ENCODE measurements at regions not wholly inside any gene's neighbourhood (a gene's known extent, or its start where the extent isn't known, plus 50 kb on each side); places are given as distances from the start of the nearest gene placed in this dataset.
"Not testable (repeated sequence)": the region's sequence is repeated elsewhere in the genome, so short reads cannot be mapped to it uniquely, and the experiment has no call there.

GRCh38 chr10:8173243-8173865, 118.9 kb downstream of the GATA3 start:
- DNase-seq (ENCODE audit: low read depth): no peak
- TF ChIP-seq, protein P1, sequence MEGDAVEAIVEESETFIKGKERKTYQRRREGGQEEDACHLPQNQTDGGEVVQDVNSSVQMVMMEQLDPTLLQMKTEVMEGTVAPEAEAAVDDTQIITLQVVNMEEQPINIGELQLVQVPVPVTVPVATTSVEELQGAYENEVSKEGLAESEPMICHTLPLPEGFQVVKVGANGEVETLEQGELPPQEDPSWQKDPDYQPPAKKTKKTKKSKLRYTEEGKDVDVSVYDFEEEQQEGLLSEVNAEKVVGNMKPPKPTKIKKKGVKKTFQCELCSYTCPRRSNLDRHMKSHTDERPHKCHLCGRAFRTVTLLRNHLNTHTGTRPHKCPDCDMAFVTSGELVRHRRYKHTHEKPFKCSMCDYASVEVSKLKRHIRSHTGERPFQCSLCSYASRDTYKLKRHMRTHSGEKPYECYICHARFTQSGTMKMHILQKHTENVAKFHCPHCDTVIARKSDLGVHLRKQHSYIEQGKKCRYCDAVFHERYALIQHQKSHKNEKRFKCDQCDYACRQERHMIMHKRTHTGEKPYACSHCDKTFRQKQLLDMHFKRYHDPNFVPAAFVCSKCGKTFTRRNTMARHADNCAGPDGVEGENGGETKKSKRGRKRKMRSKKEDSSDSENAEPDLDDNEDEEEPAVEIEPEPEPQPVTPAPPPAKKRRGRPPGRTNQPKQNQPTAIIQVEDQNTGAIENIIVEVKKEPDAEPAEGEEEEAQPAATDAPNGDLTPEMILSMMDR (conservative IDR thresholded peaks at IDR 0.05; ENCODE audit: low read length): no peak
- no peak overlapping the region for H3K4me3 ChIP-seq (ENCODE audit: low read length)

DNA sequence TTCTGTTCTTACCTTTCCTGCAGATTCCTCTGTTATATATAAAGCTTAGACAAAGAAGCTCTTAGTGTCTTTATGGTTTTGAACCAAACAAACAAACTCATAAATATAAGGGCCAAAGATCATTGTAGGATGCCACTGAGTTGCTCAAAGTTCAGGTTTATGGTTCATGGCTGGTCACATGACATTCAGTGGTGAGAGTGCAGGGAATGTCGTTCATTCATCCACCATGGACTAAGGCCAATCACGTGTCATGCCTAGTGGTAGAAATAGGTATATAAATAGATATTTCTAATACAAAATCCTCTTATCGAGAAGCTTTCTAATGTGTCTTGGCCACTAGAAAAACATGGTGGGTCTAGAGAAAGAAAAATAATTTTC, 119.4 kb downstream of the GATA3 start:
- H3K4me3 ChIP-seq (ENCODE audit: low read length): no peak overlapping the region
- TF ChIP-seq, protein P1 (conservative IDR thresholded peaks at IDR 0.05; ENCODE audit: low read length): no peak

GRCh38 chr10:8174762-8175161, 120.3 kb downstream of the GATA3 start:
- no peak for DNase-seq (ENCODE audit: low read depth)
- H3K4me3 ChIP-seq (ENCODE audit: low read length): no peak overlapping the region
- TF ChIP-seq, protein P1 (conservative IDR thresholded peaks at IDR 0.05; ENCODE audit: low read length): no peak

More for the DNA sequence above, 119.4 kb downstream of the GATA3 start:
- DNase-seq (ENCODE audit: low read depth): no peak

DNA sequence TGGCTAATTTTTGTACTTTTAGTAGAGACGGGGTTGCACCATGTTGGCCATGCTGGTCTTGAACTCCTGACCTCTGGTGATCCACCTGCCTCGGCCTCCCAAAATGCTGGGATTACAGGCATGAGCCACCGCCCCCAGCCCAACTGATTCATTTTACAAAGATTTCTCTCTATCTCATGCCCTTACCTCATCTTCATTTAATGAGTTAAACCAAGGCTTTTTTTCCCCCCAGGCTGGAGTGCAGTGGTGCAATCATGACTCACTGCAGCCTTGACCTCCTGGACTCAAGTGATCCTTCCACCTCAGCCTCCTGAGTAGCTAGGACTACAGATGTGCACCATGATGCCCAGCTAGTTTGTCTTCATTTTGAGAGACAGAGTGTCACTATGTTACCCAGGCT, 123.0 kb downstream of the GATA3 start:
- not testable (repeated sequence) for DNase-seq (ENCODE audit: low read depth); H3K4me3 ChIP-seq (ENCODE audit: low read length)

GRCh38 chr10:8179773-8180172, 125.3 kb downstream of the GATA3 start:
- DNase-seq (ENCODE audit: low read depth); H3K4me3 ChIP-seq (ENCODE audit: low read length): not testable (repeated sequence)

- no peak overlapping the region for H3K4me3 ChIP-seq (ENCODE audit: low read length)
- DNase-seq (ENCODE audit: low read depth): no peak
- TF ChIP-seq, protein P1 (conservative IDR thresholded peaks at IDR 0.05; ENCODE audit: low read length): no peak
Observed at GRCh38 chr10:8180360-8181109, 126.0 kb downstream of the GATA3 start.

DNA sequence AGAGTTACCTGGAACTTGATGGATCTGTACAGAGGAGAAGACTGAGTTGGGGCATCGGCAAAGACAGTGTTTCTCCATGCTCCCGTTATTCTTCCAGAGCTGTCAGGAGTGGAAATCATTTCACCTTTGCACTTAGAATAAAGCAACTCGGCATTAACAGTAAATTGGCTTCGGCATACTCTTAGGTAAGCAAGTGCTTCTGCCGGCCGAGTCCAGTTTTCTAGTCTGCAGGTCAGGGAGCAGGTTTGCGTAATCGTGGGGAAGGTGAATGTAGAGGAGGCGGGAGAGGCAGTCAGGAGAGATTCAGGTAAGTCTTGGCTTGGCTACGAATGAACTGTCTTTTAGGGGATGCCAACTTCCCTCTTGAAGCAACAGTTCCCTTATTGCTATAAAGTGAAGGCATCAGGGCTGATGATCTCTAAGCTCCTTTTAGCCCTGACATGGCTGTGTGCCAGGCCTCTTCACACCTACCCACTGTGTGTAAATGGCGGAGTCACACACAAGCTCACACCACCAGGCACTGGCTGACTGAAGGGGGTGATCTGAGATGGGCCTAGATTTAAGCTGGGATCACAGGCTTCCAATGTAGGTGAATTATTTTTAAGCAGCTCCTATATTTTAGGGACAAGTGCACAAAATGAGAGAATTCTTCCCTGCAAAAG, 127.1 kb downstream of the GATA3 start:
- no peak for DNase-seq (ENCODE audit: low read depth)
- TF ChIP-seq, protein P1 (conservative IDR thresholded peaks at IDR 0.05; ENCODE audit: low read length): no peak
- no peak overlapping the region for H3K4me3 ChIP-seq (ENCODE audit: low read length)

DNA sequence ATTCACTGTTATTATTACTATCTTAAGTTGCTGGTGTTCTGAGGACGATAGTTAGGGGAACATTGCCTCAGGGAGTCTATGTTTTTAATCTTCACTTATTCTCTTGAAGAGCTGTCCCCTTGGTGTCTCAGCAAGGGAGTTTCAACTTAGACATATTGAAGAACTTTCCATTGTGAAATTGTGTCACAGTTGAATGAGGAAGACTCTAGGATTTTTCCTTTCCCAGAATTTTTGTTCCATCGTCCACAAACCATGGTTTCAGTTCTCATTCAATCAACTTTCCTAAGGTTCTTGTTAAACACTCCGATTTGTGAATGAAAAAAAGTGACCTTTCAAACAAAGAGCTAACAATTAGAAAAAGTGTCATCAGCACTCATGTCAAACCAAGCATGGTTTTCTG, 128.3 kb downstream of the GATA3 start:
- no peak for DNase-seq (ENCODE audit: low read depth)
- H3K4me3 ChIP-seq (ENCODE audit: low read length): no peak overlapping the region
- TF ChIP-seq, protein P1 (conservative IDR thresholded peaks at IDR 0.05; ENCODE audit: low read length): no peak

Data from AG10803 (cell line).